Colonic mucosa (tissue), 4 donors: ENCODE measurements at regions not wholly inside any gene's neighbourhood (a gene's known extent, or its start where the extent isn't known, plus 50 kb on each side); places are given as distances from the start of the nearest gene placed in this dataset.

Experiments used
- DNase-seq: peaks from one replicate; pipeline ENCODE4 v3.0.0-alpha.2; 2020
- H3K27ac ChIP-seq: fragments of 200-600 bp; one replicate; pipeline ENCODE4 v1.8.0; 2021
- H3K27me3 ChIP-seq: fragments of 200-600 bp; one replicate; pipeline ENCODE4 v1.8.0; 2021
- H3K36me3 ChIP-seq: fragments of 200-600 bp; one replicate; pipeline ENCODE4 v1.8.0; 2021
- H3K4me1 ChIP-seq: fragments of 200-600 bp; one replicate; pipeline ENCODE4 v1.8.0; 2021; ENCODE audit warnings: mild to moderate bottlenecking
- H3K4me3 ChIP-seq: fragments of 200-600 bp; one replicate; pipeline ENCODE4 v1.8.0; 2021
- H3K9ac ChIP-seq, 2 donors: one replicate each; pipeline ENCODE4 v1.7.0; 2013; ENCODE audit warnings: control low read depth in 2 of 2, low read depth in 2 of 2, low read length in 2 of 2
- H3K9me3 ChIP-seq: fragments of 200-600 bp; one replicate; pipeline ENCODE4 v1.8.0; 2021
- intact Hi-C: fragments of 100-400 bp; cut with DNase I; formaldehyde crosslinking; loops from one replicate; pipeline ENCODE4 v1.14.1; 2022
- TF ChIP-seq, protein P1 (sequence below): fragments of 200-600 bp; IDR thresholded peaks from one replicate; pipeline ENCODE4 v1.8.0; 2022; ENCODE audit warnings: antibody characterized with exemption, mild to moderate bottlenecking
- donor health status: healthy.
- donor health status: DM: no; HTN: no; CAD: no.
- donor health status: DM: no; HTN: no; CAD: no.

DNA sequence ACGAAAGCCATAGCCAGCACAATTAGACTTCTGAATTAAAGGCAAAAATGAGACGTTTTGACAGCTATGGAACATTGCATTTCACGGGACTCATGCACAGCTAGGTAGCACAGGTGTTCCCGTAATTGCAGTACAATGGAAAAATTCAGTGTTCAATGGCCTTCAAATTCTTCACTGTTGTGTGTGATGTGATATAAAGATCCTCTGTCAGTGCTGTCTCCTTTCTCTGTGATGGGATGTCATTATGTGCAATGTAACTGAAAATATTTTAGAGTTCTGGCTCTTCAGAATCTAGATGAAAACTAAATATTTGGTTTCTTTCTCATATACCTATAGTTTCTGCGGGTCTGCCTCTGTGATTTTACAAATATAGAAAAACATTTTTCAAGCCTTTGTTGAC, 1599.7 kb downstream of the MRPL39 start:
- Histone ChIP-seq H3K27ac (no peak overlapping the region), H3K36me3 (no peaks in the 10 kb centered on the region), H3K4me1 (no peaks in the 10 kb centered on the region), H3K4me3 (no peak overlapping the region), H3K27me3 (no peaks in the 10 kb centered on the region), H3K9me3 (no peaks in the 10 kb centered on the region), H3K9ac (no peak overlapping the region)
- DNase-seq = no peak
- TF ChIP-seq, protein P1, sequence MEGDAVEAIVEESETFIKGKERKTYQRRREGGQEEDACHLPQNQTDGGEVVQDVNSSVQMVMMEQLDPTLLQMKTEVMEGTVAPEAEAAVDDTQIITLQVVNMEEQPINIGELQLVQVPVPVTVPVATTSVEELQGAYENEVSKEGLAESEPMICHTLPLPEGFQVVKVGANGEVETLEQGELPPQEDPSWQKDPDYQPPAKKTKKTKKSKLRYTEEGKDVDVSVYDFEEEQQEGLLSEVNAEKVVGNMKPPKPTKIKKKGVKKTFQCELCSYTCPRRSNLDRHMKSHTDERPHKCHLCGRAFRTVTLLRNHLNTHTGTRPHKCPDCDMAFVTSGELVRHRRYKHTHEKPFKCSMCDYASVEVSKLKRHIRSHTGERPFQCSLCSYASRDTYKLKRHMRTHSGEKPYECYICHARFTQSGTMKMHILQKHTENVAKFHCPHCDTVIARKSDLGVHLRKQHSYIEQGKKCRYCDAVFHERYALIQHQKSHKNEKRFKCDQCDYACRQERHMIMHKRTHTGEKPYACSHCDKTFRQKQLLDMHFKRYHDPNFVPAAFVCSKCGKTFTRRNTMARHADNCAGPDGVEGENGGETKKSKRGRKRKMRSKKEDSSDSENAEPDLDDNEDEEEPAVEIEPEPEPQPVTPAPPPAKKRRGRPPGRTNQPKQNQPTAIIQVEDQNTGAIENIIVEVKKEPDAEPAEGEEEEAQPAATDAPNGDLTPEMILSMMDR = no peak
- intact Hi-C loops = no loop called here

DNA sequence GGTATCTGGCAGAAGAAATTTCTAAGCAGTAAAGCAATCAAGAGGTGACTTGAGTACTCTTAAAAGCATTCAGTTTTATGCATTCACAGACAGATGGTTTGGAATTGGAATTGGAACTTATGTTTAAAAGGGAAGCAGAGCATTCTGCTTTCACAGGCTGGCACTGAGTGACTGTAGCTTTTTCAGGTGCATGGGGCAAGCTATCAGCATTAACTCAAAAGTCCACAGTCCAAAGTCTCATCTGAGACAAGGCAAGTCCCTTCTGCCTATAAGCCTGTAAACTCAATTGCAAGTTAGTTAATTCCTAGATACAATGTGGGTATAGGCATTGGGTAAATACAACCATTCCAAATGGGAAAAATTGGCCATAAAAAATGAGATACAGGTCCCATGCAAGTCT, 1620.3 kb downstream of the MRPL39 start:
- no peaks in the 10 kb centered on the region for H3K9me3 ChIP-seq

GRCh38 chr21:23986214-23986613, 1621.1 kb downstream of the MRPL39 start:
- Histone ChIP-seq H3K27me3 (no peaks in the 10 kb centered on the region), H3K9ac (no peak overlapping the region), H3K36me3 (no peaks in the 10 kb centered on the region), H3K4me1 (no peaks in the 10 kb centered on the region), H3K9me3 (no peaks in the 10 kb centered on the region), H3K4me3 (no peak overlapping the region), H3K27ac (no peak overlapping the region)
- TF ChIP-seq, protein P1 = no peak
- intact Hi-C loops = no loop called here
- DNase-seq = no peak

More for the DNA sequence above, 1620.3 kb downstream of the MRPL39 start:
- no peaks in the 10 kb centered on the region for H3K4me1 ChIP-seq
- H3K27me3 ChIP-seq = no peaks in the 10 kb centered on the region
- no peak overlapping the region for H3K27ac ChIP-seq
- no peak overlapping the region for H3K9ac ChIP-seq
- H3K4me3 ChIP-seq = no peak overlapping the region
- no peak for DNase-seq
- intact Hi-C loops = no loop called here
- H3K36me3 ChIP-seq = no peaks in the 10 kb centered on the region
- TF ChIP-seq, protein P1 = no peak

- intact Hi-C loops = no loop called here
- H3K36me3 ChIP-seq = no peaks in the 10 kb centered on the region
- H3K4me3 ChIP-seq = no peak overlapping the region
- H3K4me1 ChIP-seq = no peaks in the 10 kb centered on the region
- H3K27ac ChIP-seq = no peak overlapping the region
- H3K27me3 ChIP-seq = no peaks in the 10 kb centered on the region
- no peak overlapping the region for H3K9ac ChIP-seq
- H3K9me3 ChIP-seq = no peaks in the 10 kb centered on the region
- TF ChIP-seq, protein P1 = no peak
- no peak for DNase-seq
Observed at GRCh38 chr21:23982546-23982945, 1624.7 kb downstream of the MRPL39 start.

DNA sequence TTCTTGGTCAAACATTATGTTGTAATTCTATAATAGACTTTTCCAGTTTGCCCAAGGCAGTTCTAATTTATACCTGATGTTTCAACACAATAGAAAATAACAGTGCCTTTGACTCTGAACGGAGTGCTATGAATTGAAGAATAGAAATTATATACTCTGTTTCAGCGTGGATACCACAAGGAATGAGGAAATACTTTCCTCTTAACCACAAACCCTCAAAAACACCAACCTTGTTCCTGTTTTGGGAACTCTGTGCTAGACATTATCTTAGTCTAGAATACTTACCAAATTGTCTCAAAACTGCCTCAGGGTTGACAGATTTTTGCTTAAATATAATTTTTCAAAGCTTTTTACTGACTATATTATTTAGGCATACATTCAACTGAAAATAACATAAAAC, 1629.3 kb downstream of the MRPL39 start:
- no peaks in the 10 kb centered on the region for H3K4me1 ChIP-seq
- TF ChIP-seq, protein P1 = no peak
- no peaks in the 10 kb centered on the region for H3K36me3 ChIP-seq
- no peak overlapping the region for H3K4me3 ChIP-seq
- intact Hi-C loops = no loop called here
- H3K9ac ChIP-seq = no peak overlapping the region
- no peaks in the 10 kb centered on the region for H3K9me3 ChIP-seq
- no peaks in the 10 kb centered on the region for H3K27me3 ChIP-seq
- no peak overlapping the region for H3K27ac ChIP-seq
- no peak for DNase-seq
